ENCODE measurements at regions not wholly inside any gene's neighbourhood (a gene's known extent, or its start where the extent isn't known, plus 50 kb on each side); places are given as distances from the start of the nearest gene placed in this dataset.

DNA sequence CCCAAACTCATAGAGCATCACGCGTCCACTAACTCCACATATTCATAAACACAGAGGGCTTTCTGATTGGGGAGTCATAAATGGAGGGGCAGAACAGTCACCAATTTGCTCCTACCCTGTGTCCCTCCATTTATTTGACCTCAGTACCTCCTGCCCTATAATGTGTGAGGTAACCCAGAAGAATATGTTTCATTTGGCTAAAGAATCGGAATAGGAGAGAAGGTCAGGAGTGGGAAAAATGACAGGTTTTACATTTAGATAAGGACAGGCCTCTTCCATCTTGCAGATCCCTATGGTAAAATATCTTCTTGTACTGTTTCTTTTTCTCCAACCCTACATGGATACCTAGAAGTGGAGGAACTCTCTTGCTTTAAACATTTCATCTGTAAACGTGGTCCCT, 578.0 kb downstream of the TUSC7 start:
- Mint-ChIP-seq H3K27me3 (no peaks in the 10 kb centered on the region), H3K4me1 (no peaks in the 10 kb centered on the region), H3K9me3 (no peaks in the 10 kb centered on the region), H3K27ac (no peak overlapping the region), H3K36me3 (no peaks in the 10 kb centered on the region), H3K4me3 (no peak overlapping the region)
- ATAC-seq, result no peak

DNA sequence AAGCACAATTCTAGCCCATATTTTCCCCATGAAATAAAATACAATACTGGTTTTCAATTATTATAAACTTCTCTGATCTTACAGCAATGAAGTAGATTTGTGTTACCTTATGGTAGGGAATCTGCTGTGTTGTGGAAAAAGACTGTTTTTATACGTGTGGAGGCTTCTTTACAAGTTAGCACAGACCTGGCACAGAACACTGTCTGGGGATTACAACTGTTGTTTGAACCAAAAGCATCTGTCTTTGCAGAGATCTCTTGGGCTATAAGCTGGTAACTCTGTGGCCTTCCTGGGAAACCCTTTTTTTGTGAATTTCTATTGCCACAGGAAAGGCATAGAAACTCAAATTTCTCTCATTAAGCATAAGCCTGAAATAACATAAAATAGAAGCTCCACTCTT, 581.9 kb downstream of the TUSC7 start:
- ATAC-seq, result no peak
- Mint-ChIP-seq H3K4me3 (no peak overlapping the region), H3K36me3 (no peaks in the 10 kb centered on the region), H3K27ac (no peak overlapping the region), H3K9me3 (no peaks in the 10 kb centered on the region), H3K27me3 (no peaks in the 10 kb centered on the region), H3K4me1 (no peaks in the 10 kb centered on the region)

DNA sequence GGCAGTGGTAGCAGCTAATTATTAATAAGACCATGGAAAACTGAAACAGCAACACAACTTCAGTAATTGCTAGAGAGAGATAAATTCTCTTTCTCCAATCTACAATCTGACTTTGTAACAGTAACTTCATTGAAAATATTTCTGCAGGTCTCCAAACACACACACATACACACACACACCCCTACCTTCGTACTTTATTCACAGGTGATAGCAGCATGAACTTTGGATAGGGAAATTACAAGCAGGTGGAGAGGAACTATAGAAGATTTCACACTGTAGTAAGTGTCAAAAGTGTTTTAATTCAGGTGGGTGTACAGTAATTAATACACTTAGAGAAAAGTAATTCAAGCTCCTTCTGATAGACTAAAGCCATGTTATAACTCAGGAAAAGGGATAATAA, 587.5 kb downstream of the TUSC7 start:
- Mint-ChIP-seq H3K27me3 (no peaks in the 10 kb centered on the region), H3K4me3 (no peak overlapping the region), H3K9me3 (no peaks in the 10 kb centered on the region), H3K36me3 (no peaks in the 10 kb centered on the region), H3K27ac (no peak overlapping the region), H3K4me1 (no peaks in the 10 kb centered on the region)
- no peak for ATAC-seq

DNA sequence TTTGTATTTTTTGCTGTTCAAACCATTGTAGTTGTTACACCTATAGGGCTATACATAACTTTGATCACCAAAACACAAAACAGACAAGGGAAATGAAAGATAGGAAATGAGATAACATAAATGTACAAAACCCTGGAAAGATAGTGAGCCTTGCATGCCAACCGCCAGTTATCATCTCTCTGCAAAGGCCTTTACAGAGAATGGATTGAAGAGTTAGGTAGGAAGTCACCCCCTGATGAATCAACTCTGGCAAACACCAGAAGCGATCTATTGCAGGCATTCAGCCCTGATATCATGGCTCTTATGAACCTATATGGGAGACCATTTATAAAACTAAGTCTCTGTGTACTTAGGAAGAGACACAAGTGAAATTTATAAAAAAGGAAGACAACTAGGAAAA, 588.0 kb downstream of the TUSC7 start:
- Mint-ChIP-seq H3K27me3 (no peaks in the 10 kb centered on the region), H3K36me3 (no peaks in the 10 kb centered on the region), H3K4me3 (no peak overlapping the region), H3K4me1 (no peaks in the 10 kb centered on the region), H3K27ac (no peak overlapping the region), H3K9me3 (no peaks in the 10 kb centered on the region)
- ATAC-seq, result no peak

DNA sequence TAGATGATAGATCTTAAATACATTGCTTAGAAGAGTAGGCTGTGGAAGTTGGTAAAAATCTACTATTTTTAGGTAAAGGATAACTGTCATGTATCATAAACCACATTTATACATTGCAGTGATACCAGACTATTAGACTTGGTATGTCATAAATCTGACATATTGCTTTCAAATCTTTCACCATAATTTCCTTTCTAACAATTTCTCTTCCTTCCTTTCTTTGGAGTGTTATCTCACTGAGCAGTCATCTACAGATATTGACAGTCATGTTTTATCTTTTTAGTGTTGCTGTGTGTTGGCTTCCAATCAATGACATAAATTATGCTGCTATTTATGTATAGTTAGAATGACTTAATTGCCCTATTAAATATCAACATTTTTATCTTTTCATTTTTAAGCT, 588.7 kb downstream of the TUSC7 start:
- Mint-ChIP-seq H3K4me3 (no peak overlapping the region), H3K27me3 (no peaks in the 10 kb centered on the region), H3K36me3 (no peaks in the 10 kb centered on the region), H3K27ac (no peak overlapping the region), H3K9me3 (no peaks in the 10 kb centered on the region), H3K4me1 (no peaks in the 10 kb centered on the region)
- ATAC-seq, result no peak

DNA sequence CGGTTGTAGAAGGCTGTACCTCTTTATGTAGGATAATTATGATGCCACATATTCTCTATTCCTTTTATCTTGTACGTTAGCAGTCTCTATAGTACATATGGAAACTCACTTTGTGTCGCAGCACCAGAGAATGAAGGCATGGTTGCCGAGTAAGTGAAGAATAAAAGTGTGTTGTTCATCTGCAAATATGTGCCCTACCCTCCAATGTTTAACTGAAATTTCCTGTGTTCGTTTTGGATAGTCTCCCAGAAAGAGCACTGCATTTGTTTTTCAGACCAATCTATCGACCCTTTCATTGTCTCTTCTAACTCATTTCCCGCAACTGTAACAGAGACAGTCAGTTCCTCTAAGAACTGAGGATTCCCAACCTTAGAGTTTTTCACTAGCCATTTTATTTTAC, 592.8 kb downstream of the TUSC7 start:
- Mint-ChIP-seq H3K4me1 (peaks cover 5% of the 10 kb centered on the region), H3K36me3 (no peaks in the 10 kb centered on the region), H3K9me3 (peaks cover 2% of the 10 kb centered on the region), H3K4me3 (no peak overlapping the region), H3K27ac (no peak overlapping the region), H3K27me3 (no peaks in the 10 kb centered on the region)
- ATAC-seq, result no peak

DNA sequence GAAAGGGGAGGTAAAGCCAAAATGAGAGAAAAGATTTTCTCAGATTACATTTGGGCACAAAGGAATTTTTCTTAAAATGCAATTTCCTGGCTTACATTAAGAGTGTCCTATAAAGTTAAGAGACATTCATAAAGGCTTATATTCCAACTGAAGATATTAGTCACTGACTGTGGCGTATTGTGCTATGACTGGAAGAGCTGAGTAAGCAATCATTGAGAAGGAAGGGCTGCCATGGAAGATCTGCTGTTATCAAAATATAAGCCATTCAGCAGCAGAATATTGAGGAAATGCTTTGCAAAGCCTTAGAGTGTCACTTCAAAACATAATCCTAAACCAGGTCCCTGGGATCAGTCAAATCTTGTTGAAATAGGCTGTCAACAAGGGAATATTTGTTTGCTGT, 593.9 kb downstream of the TUSC7 start:
- ATAC-seq, result no peak
- Mint-ChIP-seq H3K27ac (no peak overlapping the region), H3K36me3 (no peaks in the 10 kb centered on the region), H3K4me1 (peaks cover 6% of the 10 kb centered on the region), H3K27me3 (no peaks in the 10 kb centered on the region), H3K4me3 (no peak overlapping the region), H3K9me3 (peaks cover 5% of the 10 kb centered on the region)

DNA sequence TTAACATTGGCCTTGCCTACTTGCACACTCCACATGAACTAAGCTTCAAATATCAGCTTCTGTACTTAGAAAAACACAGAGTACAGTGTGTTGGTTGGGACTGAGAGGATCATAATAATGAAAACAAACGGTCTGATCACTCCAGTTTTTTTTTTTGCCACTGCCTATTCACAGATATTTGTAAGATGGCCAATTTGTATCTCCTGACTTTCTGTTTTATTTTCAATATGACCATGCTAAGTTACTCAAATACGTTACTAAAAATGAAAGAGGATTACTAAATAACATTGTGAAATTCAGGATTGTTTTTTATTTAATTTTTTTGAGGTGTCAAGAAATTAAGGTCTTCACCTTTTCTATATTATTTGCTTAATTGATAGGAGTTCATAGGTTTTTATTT, 595.1 kb downstream of the TUSC7 start:
- no peak overlapping the region for H3K27ac Mint-ChIP-seq
- no peaks in the 10 kb centered on the region for H3K36me3 Mint-ChIP-seq
- ATAC-seq, result no peak
- H3K4me3 Mint-ChIP-seq, result no peak overlapping the region
- no peaks in the 10 kb centered on the region for H3K27me3 Mint-ChIP-seq
- H3K9me3 Mint-ChIP-seq, result peaks cover 5% of the 10 kb centered on the region
- H3K4me1 Mint-ChIP-seq, result peaks cover 6% of the 10 kb centered on the region

DNA sequence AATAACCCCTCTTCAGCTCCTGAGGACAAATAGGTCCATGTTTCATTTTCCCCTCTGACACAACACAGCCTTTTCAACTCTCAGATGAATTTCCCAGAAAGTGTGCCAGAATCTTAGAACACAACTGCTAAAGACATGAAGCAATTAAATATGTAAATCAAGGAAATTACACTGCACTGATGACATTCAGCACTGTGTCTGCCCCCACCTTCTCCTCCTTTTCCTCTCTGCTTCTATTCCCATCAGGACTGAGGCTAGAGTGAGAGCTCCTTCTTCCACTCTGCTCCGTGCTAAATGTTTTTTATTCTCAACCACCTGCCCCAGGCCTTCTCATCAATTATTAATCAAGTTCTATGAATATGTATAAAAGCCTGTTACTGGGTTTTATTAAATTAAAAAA, 596.1 kb downstream of the TUSC7 start:
- H3K9me3 Mint-ChIP-seq, result peaks cover 5% of the 10 kb centered on the region
- H3K4me1 Mint-ChIP-seq, result peaks cover 6% of the 10 kb centered on the region
- no peak overlapping the region for H3K4me3 Mint-ChIP-seq
- no peaks in the 10 kb centered on the region for H3K27me3 Mint-ChIP-seq
- ATAC-seq, result no peak
- no peaks in the 10 kb centered on the region for H3K36me3 Mint-ChIP-seq
- no peak overlapping the region for H3K27ac Mint-ChIP-seq

DNA sequence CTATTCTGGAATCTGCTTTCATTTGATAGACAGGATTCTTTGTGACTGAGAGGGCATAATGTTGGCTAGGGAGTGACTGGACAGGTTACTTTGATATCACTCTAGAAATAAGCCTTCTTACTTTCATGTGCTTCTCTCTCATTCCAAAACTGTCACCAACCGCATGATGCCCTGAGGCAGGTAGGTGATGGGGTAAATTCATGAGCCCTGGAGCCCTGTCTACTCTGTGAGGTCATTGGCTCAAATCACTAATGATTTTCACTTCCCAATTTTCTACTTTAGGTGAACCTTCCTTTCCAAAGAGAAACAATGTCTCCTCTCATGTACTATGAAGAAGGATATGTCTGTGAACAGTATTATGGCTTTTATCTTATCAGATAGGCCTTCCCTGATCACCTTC, 596.7 kb downstream of the TUSC7 start:
- H3K4me3 Mint-ChIP-seq, result no peak overlapping the region
- no peaks in the 10 kb centered on the region for H3K36me3 Mint-ChIP-seq
- no peak for ATAC-seq
- H3K9me3 Mint-ChIP-seq, result peaks cover 8% of the 10 kb centered on the region
- no peaks in the 10 kb centered on the region for H3K27me3 Mint-ChIP-seq
- no peak overlapping the region for H3K27ac Mint-ChIP-seq
- H3K4me1 Mint-ChIP-seq, result peaks cover 6% of the 10 kb centered on the region

DNA sequence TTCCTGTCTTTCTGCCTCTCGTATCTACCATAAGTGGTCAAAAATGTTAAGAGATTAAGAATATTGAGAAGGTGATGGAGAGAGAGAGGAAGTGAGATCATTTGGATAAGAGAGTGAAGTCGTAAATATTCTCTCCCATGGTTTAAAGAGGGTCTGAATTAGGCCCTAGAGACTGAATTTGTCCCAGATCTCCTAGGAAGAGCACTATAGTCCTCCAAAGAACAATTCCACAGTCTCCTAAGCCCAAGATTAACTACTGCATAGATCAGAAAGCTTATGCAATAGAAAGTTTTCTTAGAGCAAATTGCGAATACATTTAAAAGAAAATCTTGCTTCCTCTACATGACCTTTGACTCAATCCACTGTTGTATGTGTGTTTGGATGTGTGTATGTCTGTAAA, 598.8 kb downstream of the TUSC7 start:
- H3K4me3 Mint-ChIP-seq, result no peak overlapping the region
- ATAC-seq, result no peak
- H3K36me3 Mint-ChIP-seq, result no peaks in the 10 kb centered on the region
- no peaks in the 10 kb centered on the region for H3K27me3 Mint-ChIP-seq
- H3K4me1 Mint-ChIP-seq, result peaks cover 6% of the 10 kb centered on the region
- H3K9me3 Mint-ChIP-seq, result peaks cover 8% of the 10 kb centered on the region
- no peak overlapping the region for H3K27ac Mint-ChIP-seq

DNA sequence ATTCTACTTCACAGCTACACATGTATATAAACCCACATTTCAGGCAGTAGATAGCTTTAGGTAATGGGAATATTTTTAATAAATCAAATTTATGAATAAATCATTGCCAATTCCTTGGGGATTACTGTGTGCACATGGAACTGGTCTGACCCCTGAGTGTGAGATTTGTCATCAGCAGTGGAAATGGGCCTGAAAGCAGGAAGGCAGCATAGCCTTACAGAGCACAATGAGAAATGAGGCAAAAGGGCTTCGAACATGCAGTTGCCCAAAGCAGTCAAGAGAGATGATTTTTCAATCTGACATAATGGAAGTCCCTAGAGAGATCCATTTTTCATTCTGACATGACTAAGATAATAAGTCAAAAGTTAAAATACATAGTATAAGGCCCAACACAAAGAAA, 599.2 kb downstream of the TUSC7 start:
- H3K4me1 Mint-ChIP-seq, result peaks cover 6% of the 10 kb centered on the region
- H3K4me3 Mint-ChIP-seq, result no peak overlapping the region
- no peak overlapping the region for H3K27ac Mint-ChIP-seq
- H3K36me3 Mint-ChIP-seq, result no peaks in the 10 kb centered on the region
- no peak for ATAC-seq
- H3K9me3 Mint-ChIP-seq, result peaks cover 8% of the 10 kb centered on the region
- no peaks in the 10 kb centered on the region for H3K27me3 Mint-ChIP-seq

DNA sequence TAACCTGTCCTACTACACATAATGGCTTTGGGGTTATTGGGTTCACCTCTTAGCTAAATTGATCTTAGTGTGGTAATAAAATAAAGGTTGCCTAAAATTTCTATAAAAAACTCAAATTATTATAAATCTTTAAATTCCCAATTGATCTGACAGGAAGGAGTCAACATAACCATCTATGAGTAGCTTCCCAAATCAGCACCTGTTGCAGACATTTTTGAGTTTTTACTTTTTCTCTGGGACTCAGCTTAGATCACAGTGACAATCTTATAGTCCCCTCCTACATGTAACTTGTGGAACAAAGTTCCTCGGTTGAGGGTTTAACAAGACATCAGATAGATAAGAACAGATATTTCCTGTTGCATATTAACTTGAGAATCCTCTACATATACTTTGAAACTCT, 601.0 kb downstream of the TUSC7 start:
- Mint-ChIP-seq H3K27ac (no peak overlapping the region), H3K27me3 (no peaks in the 10 kb centered on the region), H3K9me3 (peaks cover 8% of the 10 kb centered on the region), H3K36me3 (no peaks in the 10 kb centered on the region), H3K4me3 (no peak overlapping the region), H3K4me1 (peaks cover 6% of the 10 kb centered on the region)
- ATAC-seq, result no peak

DNA sequence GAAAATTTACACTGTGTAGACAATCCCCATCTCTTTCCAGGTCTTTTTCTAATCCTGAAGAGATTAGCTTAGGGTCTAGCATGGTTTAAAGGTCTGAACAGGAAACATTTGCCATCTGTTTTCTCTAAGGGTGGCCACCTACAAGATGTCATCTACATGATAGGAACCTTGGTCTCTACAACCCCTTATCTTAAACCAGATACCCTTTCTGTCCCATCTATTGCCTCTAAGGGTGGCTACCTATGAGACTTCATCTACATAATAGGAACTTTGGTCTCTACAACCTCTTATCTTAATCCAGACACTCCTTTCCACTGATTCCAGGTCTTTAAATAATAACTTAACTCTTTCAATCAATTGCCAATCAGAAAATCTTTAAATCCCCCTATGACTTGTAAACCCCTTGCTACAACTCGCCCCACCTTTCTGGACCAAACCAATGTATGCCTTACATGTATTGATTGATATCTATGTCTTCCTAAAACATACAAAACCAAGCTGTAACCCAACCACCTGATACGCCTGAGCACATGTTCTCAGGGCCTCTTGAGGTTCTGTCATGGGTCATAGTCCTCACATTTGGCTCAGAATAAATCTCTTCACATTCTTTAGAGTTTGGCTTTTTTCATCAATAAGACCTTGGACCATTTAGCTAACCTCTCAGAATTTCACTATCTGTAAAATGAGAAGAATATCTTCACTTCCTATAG, 605.0 kb downstream of the TUSC7 start:
- Mint-ChIP-seq H3K36me3 (no peaks in the 10 kb centered on the region), H3K27me3 (no peaks in the 10 kb centered on the region), H3K27ac (no peak overlapping the region), H3K9me3 (peaks cover 6% of the 10 kb centered on the region), H3K4me3 (no peak overlapping the region), H3K4me1 (no peaks in the 10 kb centered on the region)
- ATAC-seq, result no peak

DNA sequence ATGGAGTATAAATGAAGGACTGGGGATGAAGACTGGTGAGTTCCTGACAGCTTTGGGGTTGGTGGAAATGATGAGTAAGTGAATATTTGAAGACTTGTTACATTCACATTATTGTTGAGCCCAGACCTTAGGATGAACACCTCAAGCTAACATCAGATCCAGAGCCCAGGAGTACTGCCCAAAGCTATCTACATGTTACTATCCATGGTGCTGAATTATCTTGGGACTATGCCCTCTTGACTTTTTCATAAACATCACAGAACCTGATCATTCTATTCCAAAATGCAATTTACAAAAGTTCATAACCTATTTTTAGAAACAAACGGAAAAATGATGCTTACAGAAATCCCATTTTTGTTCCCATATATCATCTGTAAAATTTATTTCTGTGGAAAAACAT, 613.3 kb downstream of the TUSC7 start:
- Mint-ChIP-seq H3K9me3 (peaks cover 11% of the 10 kb centered on the region), H3K27me3 (no peaks in the 10 kb centered on the region), H3K36me3 (no peaks in the 10 kb centered on the region), H3K4me1 (no peaks in the 10 kb centered on the region), H3K4me3 (no peak overlapping the region), H3K27ac (no peak overlapping the region)
- ATAC-seq, result no peak

DNA sequence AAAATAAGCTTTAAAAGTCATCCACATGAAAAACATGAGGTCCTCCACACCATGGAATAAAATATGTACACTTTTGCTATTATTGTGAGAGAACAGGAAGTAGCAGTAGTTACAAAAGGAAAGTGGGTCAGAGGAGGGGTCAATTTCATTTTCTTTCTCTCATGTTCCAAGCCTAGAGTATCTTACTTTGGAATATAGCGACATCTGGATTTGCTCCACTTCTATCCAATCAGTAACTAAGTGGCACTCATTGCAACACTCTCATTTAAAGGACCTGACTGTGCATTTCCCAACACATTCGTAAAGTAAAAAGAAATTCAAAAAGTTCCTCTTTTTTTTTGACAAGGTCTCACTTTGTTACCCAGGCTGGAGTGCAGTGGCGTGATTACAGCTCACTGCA, 637.3 kb downstream of the TUSC7 start:
- ATAC-seq, result no peak
- H3K36me3 Mint-ChIP-seq, result no peaks in the 10 kb centered on the region
- no peaks in the 10 kb centered on the region for H3K4me1 Mint-ChIP-seq
- H3K9me3 Mint-ChIP-seq, result peaks cover 3% of the 10 kb centered on the region
- H3K4me3 Mint-ChIP-seq, result no peak overlapping the region
- peaks cover 13% of the 10 kb centered on the region for H3K27me3 Mint-ChIP-seq
- no peak overlapping the region for H3K27ac Mint-ChIP-seq

DNA sequence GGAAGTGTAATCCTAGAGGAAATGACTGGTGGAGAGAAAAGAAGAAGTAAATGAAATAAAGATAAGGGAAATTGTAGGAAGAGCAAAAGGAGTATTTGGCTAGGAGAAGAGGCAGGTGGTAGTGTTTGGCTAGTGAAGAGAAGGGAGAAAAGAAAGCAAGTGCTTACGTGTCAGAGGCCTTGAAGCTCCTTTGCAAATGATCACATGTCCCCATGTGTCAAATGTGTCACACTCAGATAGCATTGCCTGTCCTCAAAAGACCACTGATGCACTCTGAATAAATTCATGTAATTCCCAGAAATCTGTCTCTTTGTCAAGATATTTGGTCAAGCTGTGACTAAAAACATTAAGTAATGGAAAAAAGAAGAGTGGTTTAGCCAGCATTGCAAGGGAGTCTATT, 639.3 kb downstream of the TUSC7 start:
- peaks cover 3% of the 10 kb centered on the region for H3K9me3 Mint-ChIP-seq
- no peaks in the 10 kb centered on the region for H3K4me1 Mint-ChIP-seq
- H3K27me3 Mint-ChIP-seq, result peaks cover 13% of the 10 kb centered on the region
- no peaks in the 10 kb centered on the region for H3K36me3 Mint-ChIP-seq
- ATAC-seq, result no peak
- no peak overlapping the region for H3K27ac Mint-ChIP-seq
- no peak overlapping the region for H3K4me3 Mint-ChIP-seq
